H9 (cell line): ENCODE measurements at regions not wholly inside any gene's neighbourhood (a gene's known extent, or its start where the extent isn't known, plus 50 kb on each side); places are given as distances from the start of the nearest gene placed in this dataset.

ENCODE experiments used
- DNase-seq: peaks from one replicate; pipeline ENCODE4 v3.0.0-alpha.2; 2017
- H2AFZ ChIP-seq: one replicate; pipeline ENCODE4 v1.6.1; 2013; ENCODE audit warnings: mild to moderate bottlenecking, low read length, control low read depth, moderate library complexity
- H2AK5ac ChIP-seq: 2 replicates; pipeline ENCODE4 v1.6.1; 2013; ENCODE audit warnings: low read length, control low read depth, mixed read lengths; ENCODE audit not compliant: insufficient read length
- H2BK120ac ChIP-seq: one replicate; pipeline ENCODE4 v1.6.1; 2013; ENCODE audit warnings: low read depth, mild to moderate bottlenecking, low read length, control low read depth, inconsistent platforms; ENCODE audit not compliant: poor library complexity, severe bottlenecking
- H2BK12ac ChIP-seq: 2 replicates; pipeline ENCODE4 v1.6.1; 2013; ENCODE audit warnings: low read length, control low read depth, mixed read lengths, low read depth; ENCODE audit not compliant: insufficient read length
- H2BK15ac ChIP-seq: 2 replicates; pipeline ENCODE4 v1.6.1; 2013; ENCODE audit warnings: low read depth, low read length, control low read depth
- H2BK20ac ChIP-seq: one replicate; pipeline ENCODE4 v1.6.1; 2013; ENCODE audit warnings: low read depth, mild to moderate bottlenecking, low read length, control low read depth, inconsistent platforms; ENCODE audit not compliant: poor library complexity, severe bottlenecking
- H2BK5ac ChIP-seq: 2 replicates; pipeline ENCODE4 v1.6.1; 2013; ENCODE audit warnings: low read length, control low read depth, mixed read lengths; ENCODE audit not compliant: insufficient read length
- H3K14ac ChIP-seq: 2 replicates; pipeline ENCODE4 v1.6.1; 2013; ENCODE audit warnings: low read length, control low read depth; ENCODE audit not compliant: insufficient read depth
- H3K18ac ChIP-seq: 2 replicates; pipeline ENCODE4 v1.6.1; 2013; ENCODE audit warnings: low read depth, mild to moderate bottlenecking, mixed read lengths, low read length, control low read depth; ENCODE audit not compliant: insufficient read length
- H3K23ac ChIP-seq: 2 replicates; pipeline ENCODE4 v1.6.1; 2013; ENCODE audit warnings: low read length, control low read depth, mixed read lengths, low read depth; ENCODE audit not compliant: insufficient read length
- H3K23me2 ChIP-seq: 2 replicates; pipeline ENCODE4 v1.6.1; 2013; ENCODE audit warnings: low read depth, mild to moderate bottlenecking, mixed read lengths, low read length, control low read depth; ENCODE audit not compliant: insufficient read length, poor library complexity, severe bottlenecking
- H3K27ac ChIP-seq: 2 replicates; pipeline ENCODE4 v1.5.1; 2013; ENCODE audit warnings: low read length, control low read depth, mixed read lengths, low read depth; ENCODE audit not compliant: insufficient read length
- H3K27me3 ChIP-seq: 2 replicates; pipeline ENCODE4 v1.6.1; 2013; ENCODE audit warnings: low read length, control low read depth, inconsistent platforms; ENCODE audit not compliant: insufficient read depth
- H3K4ac ChIP-seq: 2 replicates; pipeline ENCODE4 v1.6.1; 2013; ENCODE audit warnings: low read depth, mild to moderate bottlenecking, control low read depth, inconsistent platforms, low read length, moderate library complexity
- H3K4me1 ChIP-seq: 2 replicates; pipeline ENCODE4 v1.6.1; 2013; ENCODE audit warnings: low read length, control low read depth, inconsistent platforms; ENCODE audit not compliant: insufficient read depth
- H3K4me2 ChIP-seq: 2 replicates; pipeline ENCODE4 v1.6.1; 2013; ENCODE audit warnings: low read length, control low read depth, mixed read lengths; ENCODE audit not compliant: insufficient read length, insufficient read depth
- H3K56ac ChIP-seq: 2 replicates; pipeline ENCODE4 v1.6.1; 2013; ENCODE audit warnings: low read depth, mild to moderate bottlenecking, mixed read lengths, low read length, control low read depth; ENCODE audit not compliant: insufficient read length
- H3K79me1 ChIP-seq: 2 replicates; pipeline ENCODE4 v1.6.1; 2013; ENCODE audit warnings: low read depth, mild to moderate bottlenecking, moderate library complexity, low read length, control low read depth, inconsistent platforms; ENCODE audit not compliant: insufficient read depth, poor library complexity, severe bottlenecking
- H3K79me2 ChIP-seq: 2 replicates; pipeline ENCODE4 v1.6.1; 2013; ENCODE audit warnings: low read length, control low read depth, inconsistent platforms; ENCODE audit not compliant: insufficient read depth
- H3K9ac ChIP-seq: 2 replicates; pipeline ENCODE4 v1.6.1; 2013; ENCODE audit warnings: low read length, control low read depth, mixed read lengths; ENCODE audit not compliant: insufficient read length; ENCODE audit errors: extremely low read depth
- H3K9me3 ChIP-seq: one replicate; pipeline ENCODE4 v1.6.1; 2013; ENCODE audit warnings: low read depth, low read length, inconsistent platforms; ENCODE audit not compliant: control insufficient read depth
- H3T11ph ChIP-seq: one replicate; pipeline ENCODE4 v1.6.1; 2013; ENCODE audit warnings: mild to moderate bottlenecking, low read length, control low read depth, inconsistent platforms
- H4K20me1 ChIP-seq: one replicate; pipeline ENCODE4 v1.6.1; 2013; ENCODE audit not compliant: control insufficient read depth, insufficient read length, insufficient read depth
- H4K5ac ChIP-seq: 2 replicates; pipeline ENCODE4 v1.6.1; 2013; ENCODE audit warnings: low read depth, mild to moderate bottlenecking, mixed read lengths, low read length, control low read depth; ENCODE audit not compliant: insufficient read length
- H4K8ac ChIP-seq: replicated peaks from 2 replicates; pipeline ENCODE4 v1.6.1; 2013; ENCODE audit warnings: low read length, control low read depth, mixed read lengths, low read depth; ENCODE audit not compliant: insufficient read length
- H4K91ac ChIP-seq: 2 replicates; pipeline ENCODE4 v1.6.1; 2013; ENCODE audit warnings: low read depth, mild to moderate bottlenecking, moderate library complexity, mixed read lengths, low read length, control low read depth; ENCODE audit not compliant: insufficient read length
- H3K27ac Mint-ChIP-seq, 3 experiments: 2 replicates in 2 of 3; 3 replicates in 1 of 3; pipeline ENCODE4 v1.8.0; 2020 to 2021; ENCODE audit warnings: mixed read lengths in 3 of 3, mild to moderate bottlenecking in 1 of 3, moderate library complexity in 1 of 3
- H3K27me3 Mint-ChIP-seq: 2 replicates; pipeline ENCODE4 v1.8.0; 2021; ENCODE audit warnings: low read depth, mild to moderate bottlenecking, moderate library complexity, mixed read lengths
- H3K36me3 Mint-ChIP-seq, 3 experiments: 2 replicates in 2 of 3; 3 replicates in 1 of 3; pipeline ENCODE4 v1.8.0; 2020 to 2021; ENCODE audit warnings: low read depth in 3 of 3, mixed read lengths in 3 of 3; ENCODE audit not compliant: insufficient read depth in 1 of 3
- H3K4me1 Mint-ChIP-seq, 2 experiments: 2 replicates each; pipeline ENCODE4 v1.8.0; 2020; ENCODE audit warnings: mixed read lengths in 2 of 2
- H3K4me3 Mint-ChIP-seq, 2 experiments: 2 replicates in 1 of 2; 3 replicates in 1 of 2; pipeline ENCODE4 v1.8.0; 2020 to 2021; ENCODE audit warnings: mild to moderate bottlenecking in 2 of 2, mixed read lengths in 2 of 2, moderate library complexity in 1 of 2
- H3K9me3 Mint-ChIP-seq, 2 experiments: 2 replicates in 1 of 2; 3 replicates in 1 of 2; pipeline ENCODE4 v1.8.0; 2020; ENCODE audit warnings: mild to moderate bottlenecking in 2 of 2, mixed read lengths in 2 of 2, moderate library complexity in 1 of 2
- WGBS: extraction: QIAGEN DNeasy Blood & Tissue Kit; methylation state at CpG from one replicate; pipeline ENCODE4 v1.1.7; 2013; ENCODE audit warnings: missing lambda C conversion rate, low lambda C conversion rate, mixed read lengths; ENCODE audit not compliant: insufficient read length; ENCODE audit errors: extremely low coverage; 5-methylcytosine and 5-hydroxymethylcytosine counted together
- TF ChIP-seq, protein P1 (sequence below): fragments of 200-600 bp; sonication (generic); conservative IDR thresholded peaks from 3 replicates; pipeline ENCODE4 v1.8.0; 2021; ENCODE audit warnings: antibody characterized with exemption, mild to moderate bottlenecking

DNA sequence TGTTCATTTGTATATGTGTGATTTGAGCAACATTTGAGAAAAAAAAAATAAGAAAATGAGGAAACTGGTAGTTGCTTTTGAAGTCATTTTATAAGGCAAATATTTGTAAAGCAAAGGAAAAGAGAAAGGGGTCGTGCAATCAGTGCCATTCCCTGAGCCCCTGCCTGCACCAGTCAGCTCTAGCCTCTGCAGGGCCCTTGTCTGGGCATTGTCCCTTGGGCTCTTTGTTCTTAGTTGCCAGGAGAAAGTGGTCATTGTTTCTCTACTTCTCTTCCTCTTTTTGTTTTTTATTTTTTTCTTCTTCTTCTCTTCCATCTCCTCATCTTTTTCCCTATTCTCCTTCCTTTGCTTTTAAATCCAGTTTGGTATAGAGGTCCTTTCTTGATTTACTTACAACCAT is 175.3 kb upstream of the CREB1 start:
- peak overlapping the region in 1 of 3 experiments; percentile 60; a peak in 2 of 7 replicates for H3K27ac Mint-ChIP-seq
- no peak overlapping the region for H4K91ac ChIP-seq

More for the DNA sequence above, 175.3 kb upstream of the CREB1 start:
- no peak overlapping the region for H2BK15ac ChIP-seq
- H3K4ac ChIP-seq, result no peak overlapping the region
- H3K18ac ChIP-seq, result no peak overlapping the region
- no peaks in the 10 kb centered on the region for H3K4me1 ChIP-seq
- no peak overlapping the region for H3K27ac ChIP-seq
- no peaks in the 10 kb centered on the region for H3K9me3 ChIP-seq
- H4K8ac ChIP-seq, result no peak overlapping the region
- Mint-ChIP-seq H3K27me3 (no peaks in the 10 kb centered on the region), H3K4me1 (peaks cover 11 to 15% of the 10 kb centered on the region in 2 experiments), H3K36me3 (no peaks in the 10 kb centered on the region; a peak in 2 of 7 replicates), H3K4me3 (no peak overlapping the region), H3K9me3 (no peaks in the 10 kb centered on the region)
- H2AFZ ChIP-seq, result no peak overlapping the region
- no peak overlapping the region for H3T11ph ChIP-seq
- H3K23me2 ChIP-seq, result no peaks in the 10 kb centered on the region
- H3K4me2 ChIP-seq, result no peak overlapping the region
- no peak for DNase-seq
- TF ChIP-seq, protein P1, sequence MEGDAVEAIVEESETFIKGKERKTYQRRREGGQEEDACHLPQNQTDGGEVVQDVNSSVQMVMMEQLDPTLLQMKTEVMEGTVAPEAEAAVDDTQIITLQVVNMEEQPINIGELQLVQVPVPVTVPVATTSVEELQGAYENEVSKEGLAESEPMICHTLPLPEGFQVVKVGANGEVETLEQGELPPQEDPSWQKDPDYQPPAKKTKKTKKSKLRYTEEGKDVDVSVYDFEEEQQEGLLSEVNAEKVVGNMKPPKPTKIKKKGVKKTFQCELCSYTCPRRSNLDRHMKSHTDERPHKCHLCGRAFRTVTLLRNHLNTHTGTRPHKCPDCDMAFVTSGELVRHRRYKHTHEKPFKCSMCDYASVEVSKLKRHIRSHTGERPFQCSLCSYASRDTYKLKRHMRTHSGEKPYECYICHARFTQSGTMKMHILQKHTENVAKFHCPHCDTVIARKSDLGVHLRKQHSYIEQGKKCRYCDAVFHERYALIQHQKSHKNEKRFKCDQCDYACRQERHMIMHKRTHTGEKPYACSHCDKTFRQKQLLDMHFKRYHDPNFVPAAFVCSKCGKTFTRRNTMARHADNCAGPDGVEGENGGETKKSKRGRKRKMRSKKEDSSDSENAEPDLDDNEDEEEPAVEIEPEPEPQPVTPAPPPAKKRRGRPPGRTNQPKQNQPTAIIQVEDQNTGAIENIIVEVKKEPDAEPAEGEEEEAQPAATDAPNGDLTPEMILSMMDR, result no peak
- no peaks in the 10 kb centered on the region for H4K20me1 ChIP-seq
- no peak overlapping the region for H2BK20ac ChIP-seq
- H3K9ac ChIP-seq, result no peak overlapping the region
- H3K23ac ChIP-seq, result no peak overlapping the region
- no peak overlapping the region for H2BK12ac ChIP-seq
- H3K56ac ChIP-seq, result no peak overlapping the region
- H3K79me1 ChIP-seq, result no peaks in the 10 kb centered on the region
- H4K5ac ChIP-seq, result no peak overlapping the region
- H2BK120ac ChIP-seq, result no peak overlapping the region
- H3K27me3 ChIP-seq, result no peaks in the 10 kb centered on the region
- no CpG with 5 or more reads among the region's 1 CpG for WGBS
- H3K79me2 ChIP-seq, result no peaks in the 10 kb centered on the region
- no peak overlapping the region for H3K14ac ChIP-seq
- no peak overlapping the region for H2BK5ac ChIP-seq
- H2AK5ac ChIP-seq, result no peak overlapping the region
